DND-41 (cell line): ENCODE measurements at regions not wholly inside any gene's neighbourhood (a gene's known extent, or its start where the extent isn't known, plus 50 kb on each side); places are given as distances from the start of the nearest gene placed in this dataset.

Source experiments
- CTCF ChIP-seq: IDR thresholded peaks from 2 replicates; pipeline ENCODE4 v1.5.1; 2012; ENCODE audit warnings: borderline replicate concordance, low read length, moderate library complexity, mild to moderate bottlenecking; ENCODE audit not compliant: poor library complexity, severe bottlenecking; ENCODE audit errors: extremely low read depth
- EZH2 ChIP-seq: IDR thresholded peaks from 3 replicates; pipeline ENCODE4 v1.6.1; 2012; ENCODE audit warnings: borderline replicate concordance, low read depth, mild to moderate bottlenecking, moderate library complexity, low read length, inconsistent platforms; ENCODE audit not compliant: severe bottlenecking

DNA sequence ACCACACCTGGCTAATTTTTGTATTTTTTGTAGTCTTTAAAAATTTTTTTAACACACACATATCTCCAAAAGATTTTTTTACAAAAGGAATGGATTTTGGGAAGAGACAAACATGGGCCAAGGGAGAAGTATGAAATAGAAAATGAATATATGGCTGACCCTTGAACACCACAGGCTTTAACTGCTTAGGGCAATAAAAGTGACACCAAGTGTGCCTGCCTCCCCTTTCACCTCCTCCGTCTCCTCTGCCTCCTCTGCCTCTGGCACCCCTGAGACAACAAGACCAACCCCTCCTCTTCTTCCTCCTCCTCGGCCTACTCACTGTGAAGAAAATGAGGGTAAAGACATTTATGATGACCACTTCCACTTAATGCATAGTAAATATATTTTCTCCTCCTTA lies 483.9 kb downstream of the KDM4C start:
- no peak for TF ChIP-seq CTCF
- TF ChIP-seq EZH2 = no peak
